Neural progenitor cell (in vitro differentiated cells): ENCODE measurements at regions not wholly inside any gene's neighbourhood (a gene's known extent, or its start where the extent isn't known, plus 50 kb on each side); places are given as distances from the start of the nearest gene placed in this dataset.

ENCODE experiments used
- CTCF ChIP-seq: fragments of 200-600 bp; sonication (generic); IDR thresholded peaks from 2 replicates; pipeline ENCODE4 v1.5.1; 2017; ENCODE audit warnings: antibody characterized with exemption, mild to moderate bottlenecking
- EZH2 ChIP-seq: fragments of 200-600 bp; sonication (generic); IDR thresholded peaks from 2 replicates; pipeline ENCODE4 v1.6.1; 2017; ENCODE audit warnings: antibody characterized with exemption, mild to moderate bottlenecking, moderate library complexity
- EZH2phosphoT487 ChIP-seq: fragments of 200-600 bp; sonication (generic); IDR thresholded peaks from 2 replicates; pipeline ENCODE4 v1.6.1; 2017; ENCODE audit warnings: antibody characterized with exemption

DNA sequence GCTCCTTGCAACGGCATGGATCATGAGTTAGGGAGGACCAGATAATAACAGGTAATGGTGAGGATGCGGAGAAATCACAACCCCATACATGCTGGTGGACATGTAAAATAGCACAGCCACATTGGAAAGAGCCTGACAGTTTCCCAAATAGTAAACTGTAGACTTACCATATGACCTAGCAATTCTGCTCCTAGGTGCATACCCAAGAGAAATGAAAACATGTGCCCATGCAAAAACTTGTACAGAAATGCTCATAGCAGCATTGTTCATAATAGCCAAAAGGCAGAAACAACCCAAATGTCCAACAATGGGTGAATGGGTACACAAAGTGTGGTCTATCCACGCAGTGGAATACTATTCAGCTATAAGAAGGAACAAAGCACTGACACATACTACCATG, 97.5 kb upstream of the VRK1 start:
- TF ChIP-seq CTCF: no peak
- no peak for TF ChIP-seq EZH2
- TF ChIP-seq EZH2phosphoT487: no peak
